ENCODE measurements at regions not wholly inside any gene's neighbourhood (a gene's known extent, or its start where the extent isn't known, plus 50 kb on each side); places are given as distances from the start of the nearest gene placed in this dataset.
A peak's percentile ranks its signal among the peaks of the same experiment; 100 is the strongest.
"Not testable (repeated sequence)": the region's sequence is repeated elsewhere in the genome, so short reads cannot be mapped to it uniquely, and the experiment has no call there.

GRCh38 chrY:19644889-19645638 lies 99.5 kb downstream of the KDM5D start:
- no peak for DNase-seq

DNA sequence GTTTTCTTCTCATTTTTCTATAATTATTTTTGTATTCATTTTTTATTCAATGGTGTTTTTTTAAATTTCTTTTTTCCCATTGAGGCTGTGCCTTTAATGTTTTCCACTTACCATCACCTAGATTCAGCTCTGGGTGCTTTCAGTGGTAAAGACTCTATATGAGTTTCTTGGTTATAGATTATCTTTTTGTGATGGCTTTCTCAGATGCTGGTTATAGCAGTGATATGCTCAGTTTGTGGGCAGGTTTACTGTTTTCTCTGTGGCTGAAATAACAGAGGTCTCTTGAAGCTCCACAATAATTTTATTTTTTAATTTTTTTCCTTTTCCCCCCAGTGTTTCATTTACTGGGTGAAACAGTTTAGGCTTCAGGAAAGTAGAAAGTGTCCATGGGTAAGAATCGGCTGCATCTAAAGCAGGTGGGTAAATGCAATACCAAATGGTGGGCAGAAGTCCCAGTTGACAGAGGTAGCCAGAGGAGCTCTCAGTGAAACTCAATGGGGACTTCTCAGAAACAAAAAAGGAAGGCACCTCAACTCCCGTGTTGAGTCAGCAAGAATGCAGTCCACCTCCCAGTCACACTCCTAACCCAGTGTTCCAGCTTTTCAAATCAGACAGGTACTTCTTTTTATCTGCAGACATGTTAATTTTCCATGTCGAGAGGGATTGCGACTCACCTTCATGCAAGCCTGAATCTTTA lies 106.7 kb downstream of the KDM5D start:
- no peak for DNase-seq

- DNase-seq, result no peak
These were observed 115.6 kb downstream of the KDM5D start for GRCh38 chrY:19628926-19629325.

- DNase-seq, result no peak
These were observed 122.1 kb downstream of the KDM5D start for GRCh38 chrY:19622392-19622791.

DNA sequence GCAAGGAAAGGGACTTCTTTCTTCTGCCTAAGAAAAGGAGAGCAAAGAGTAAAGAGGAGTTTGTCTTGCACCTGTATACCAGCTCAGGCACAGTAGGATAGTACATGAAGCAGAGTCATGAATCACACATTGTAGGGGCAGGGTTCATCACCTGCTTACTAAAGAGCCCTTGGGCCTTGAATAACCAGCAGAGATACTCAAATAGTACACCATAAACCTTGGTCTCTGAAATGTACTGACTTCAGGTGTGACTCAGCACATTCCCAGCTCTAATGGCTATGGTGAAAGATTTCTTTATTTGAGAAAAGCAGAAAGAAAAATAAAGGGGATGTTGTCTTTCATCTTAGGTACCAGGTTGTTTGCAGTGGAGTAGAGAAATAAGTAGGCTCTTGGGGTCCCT lies 122.8 kb downstream of the KDM5D start:
- no peak for DNase-seq

GRCh38 chrY:19601113-19601512 lies 143.4 kb downstream of the KDM5D start:
- no peak for DNase-seq

- no peak for DNase-seq
These were observed 143.8 kb downstream of the KDM5D start for GRCh38 chrY:19600711-19601110.

- no peak for DNase-seq
These were observed 154.3 kb downstream of the KDM5D start for GRCh38 chrY:19590235-19590634.

DNA sequence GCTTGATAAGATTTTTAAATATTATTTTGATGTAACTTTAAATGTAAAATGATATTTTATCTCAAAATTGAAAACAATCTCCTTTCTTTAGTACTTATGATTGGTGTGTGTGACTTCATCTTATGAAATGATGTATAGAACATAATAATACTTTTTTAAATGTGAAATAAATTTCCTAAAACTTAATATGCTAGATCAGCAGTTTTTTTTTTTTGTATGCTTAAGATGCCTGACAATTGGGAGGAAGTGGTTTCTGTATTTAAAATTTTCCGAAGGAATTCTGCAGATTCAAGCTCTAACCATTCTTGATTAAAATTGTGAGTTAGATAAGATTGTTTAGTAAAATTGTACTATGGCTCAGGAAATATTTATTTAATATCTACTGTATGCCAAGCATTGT lies 154.9 kb downstream of the KDM5D start:
- DNase-seq, result no peak

DNA sequence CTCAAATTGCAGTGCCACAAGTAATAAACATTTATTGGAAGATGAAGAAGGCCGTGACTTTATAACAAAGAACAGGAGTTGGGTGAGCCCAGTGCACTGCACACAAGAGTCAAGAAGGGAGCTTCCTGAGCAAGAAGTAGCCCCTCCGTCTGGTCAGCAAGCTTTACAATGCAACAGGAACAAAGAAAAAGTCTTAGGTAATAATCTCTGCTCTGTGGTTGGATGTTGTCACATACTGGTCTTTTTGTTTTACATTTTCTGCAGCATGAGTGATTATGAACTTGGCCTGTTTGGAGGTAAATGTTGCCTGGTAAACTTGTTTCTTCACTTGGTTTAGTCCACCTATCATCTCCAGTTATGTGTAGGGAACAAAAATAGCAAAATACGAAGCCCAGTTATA lies 157.2 kb downstream of the KDM5D start:
- no peak for DNase-seq

- not testable (repeated sequence) for DNase-seq
These were observed 163.5 kb downstream of the KDM5D start for GRCh38 chrY:19580990-19581389.

DNA sequence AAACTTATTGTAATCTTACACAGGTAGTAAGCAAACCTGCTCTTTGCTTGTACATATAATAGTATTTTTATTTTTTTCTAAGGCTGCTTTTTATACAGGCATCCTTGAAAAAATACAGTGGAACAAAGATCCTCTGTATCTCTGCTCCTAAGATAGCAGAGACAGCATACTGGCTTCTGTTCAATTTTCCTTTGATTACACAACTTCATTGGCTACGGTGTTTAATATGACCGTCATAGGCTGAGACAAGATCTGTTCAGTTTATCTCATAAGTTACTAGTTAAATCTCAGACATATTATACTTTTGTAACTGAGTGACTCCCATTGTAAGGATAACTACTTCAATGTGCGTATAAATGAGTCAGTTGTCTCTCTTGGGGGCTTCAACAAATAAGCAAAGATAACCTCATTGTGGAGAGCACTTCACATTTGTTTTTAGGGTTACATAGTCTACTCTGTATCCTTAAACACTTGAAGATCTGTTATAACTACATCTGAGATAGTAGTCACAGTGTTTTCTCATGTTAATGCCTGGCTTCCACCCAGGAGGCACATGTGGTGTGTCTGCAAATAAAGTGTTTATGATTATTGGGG lies 166.1 kb downstream of the KDM5D start:
- no peak for DNase-seq

GRCh38 chrY:19577250-19577649 lies 167.3 kb downstream of the KDM5D start:
- no peak for DNase-seq

DNA sequence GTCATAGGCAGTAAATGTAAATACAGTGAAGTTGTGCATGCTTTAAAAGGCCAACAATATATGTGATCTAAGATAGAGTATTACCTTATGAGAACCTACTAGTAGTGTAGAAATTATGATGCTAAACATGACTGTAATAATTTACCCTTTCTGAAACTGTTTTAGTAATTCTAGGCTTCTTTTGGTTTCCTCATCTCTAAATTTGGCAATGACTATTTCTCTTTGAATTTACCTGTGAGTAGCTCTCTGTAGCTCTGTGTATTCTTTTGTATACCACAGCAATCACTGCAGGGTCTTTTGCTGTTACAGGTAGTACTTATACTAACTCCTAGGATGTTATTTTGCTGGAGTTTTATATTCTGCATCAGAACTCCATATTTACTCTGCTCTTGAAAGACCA lies 169.6 kb downstream of the KDM5D start:
- DNase-seq, result no peak

DNA sequence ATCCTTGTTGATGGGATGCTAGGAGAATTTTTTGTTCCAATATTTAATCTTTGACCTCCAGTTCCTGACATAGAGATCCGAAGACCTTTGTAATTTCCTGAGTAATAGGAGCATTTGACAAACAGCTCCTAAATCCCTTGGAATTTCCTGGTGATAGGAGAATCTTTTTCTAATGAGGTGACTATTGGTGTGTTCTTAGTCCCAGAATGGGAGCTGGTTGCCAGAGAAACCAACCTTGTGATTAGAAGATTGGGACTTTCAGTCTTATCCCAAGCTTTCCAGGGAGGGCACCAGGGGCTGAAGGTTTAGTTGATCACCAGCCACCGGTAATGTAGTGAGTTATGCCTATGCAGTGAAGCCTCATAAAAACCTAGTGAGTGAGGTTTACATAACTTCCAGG lies 170.9 kb downstream of the KDM5D start:
- DNase-seq, result no peak

- no peak for DNase-seq
These were observed 173.5 kb downstream of the KDM5D start for GRCh38 chrY:19570999-19571398.

DNA sequence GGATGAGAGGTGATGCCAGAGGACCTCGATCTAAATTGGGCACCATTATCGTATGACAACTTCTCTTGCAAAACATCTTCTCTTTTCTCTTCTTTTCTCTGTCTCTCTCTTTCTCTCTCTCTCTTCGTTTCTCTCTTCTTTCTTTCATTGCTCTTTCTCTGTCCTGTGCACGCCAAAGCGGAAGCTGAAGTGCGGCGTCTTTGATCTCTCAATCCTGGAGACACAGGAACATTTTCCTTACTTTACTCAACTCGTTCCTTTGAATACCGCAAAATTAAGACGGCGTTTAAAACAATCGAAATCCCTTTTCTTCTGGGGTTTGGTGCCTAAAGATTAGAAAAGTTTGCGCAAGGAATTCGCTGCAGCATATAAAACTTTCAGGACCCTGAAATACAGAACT lies 176.6 kb downstream of the KDM5D start:
- no peak for DNase-seq

DNA sequence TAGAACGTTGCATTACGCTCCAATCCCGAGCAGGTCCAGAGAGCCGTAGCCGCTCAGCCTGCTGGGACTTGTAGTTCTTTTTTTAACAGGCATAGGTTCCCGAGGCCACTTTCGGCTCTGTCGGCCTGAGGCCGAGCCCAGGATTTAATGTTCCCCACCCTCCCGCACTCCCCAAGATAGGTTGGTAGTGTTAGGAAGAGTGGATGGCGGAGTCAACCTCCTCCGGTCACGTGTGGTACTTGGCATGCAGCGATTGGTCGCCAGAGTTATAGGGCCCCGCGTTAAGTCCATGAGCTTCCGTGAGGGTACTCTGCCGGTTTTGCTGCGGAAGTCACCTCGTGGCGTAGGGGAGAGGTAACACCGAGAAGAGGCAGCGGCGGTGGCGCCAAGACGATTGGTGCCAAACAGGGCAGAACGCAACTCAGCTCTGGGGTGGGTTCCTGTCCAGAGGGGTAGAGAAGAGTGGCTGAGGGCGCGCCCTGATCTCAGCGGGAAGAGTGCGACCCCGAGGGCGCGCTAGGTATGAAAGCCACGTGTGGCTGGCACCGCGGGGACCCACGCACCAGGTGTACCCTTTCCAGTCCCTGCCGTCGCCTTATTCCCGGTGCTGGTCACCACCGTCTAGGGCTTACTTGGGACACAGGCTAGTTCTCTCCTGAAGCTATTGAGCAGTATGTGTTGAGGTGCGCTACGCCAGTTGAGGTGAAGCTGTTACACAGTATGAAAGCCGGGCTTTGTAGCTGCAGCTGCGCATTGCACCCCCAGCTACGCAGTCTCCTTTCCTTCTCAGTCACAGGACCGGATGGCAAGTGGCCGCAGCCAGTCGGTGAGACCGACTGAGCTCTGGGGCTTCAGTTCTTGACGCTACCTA lies 177.2 kb downstream of the KDM5D start:
- peak; percentile 82 for DNase-seq

- no peak for DNase-seq
These were observed 185.4 kb downstream of the KDM5D start for GRCh38 chrY:19559161-19559560.

- DNase-seq, result no peak
These were observed 194.7 kb downstream of the KDM5D start for GRCh38 chrY:19549671-19550466.

DNA sequence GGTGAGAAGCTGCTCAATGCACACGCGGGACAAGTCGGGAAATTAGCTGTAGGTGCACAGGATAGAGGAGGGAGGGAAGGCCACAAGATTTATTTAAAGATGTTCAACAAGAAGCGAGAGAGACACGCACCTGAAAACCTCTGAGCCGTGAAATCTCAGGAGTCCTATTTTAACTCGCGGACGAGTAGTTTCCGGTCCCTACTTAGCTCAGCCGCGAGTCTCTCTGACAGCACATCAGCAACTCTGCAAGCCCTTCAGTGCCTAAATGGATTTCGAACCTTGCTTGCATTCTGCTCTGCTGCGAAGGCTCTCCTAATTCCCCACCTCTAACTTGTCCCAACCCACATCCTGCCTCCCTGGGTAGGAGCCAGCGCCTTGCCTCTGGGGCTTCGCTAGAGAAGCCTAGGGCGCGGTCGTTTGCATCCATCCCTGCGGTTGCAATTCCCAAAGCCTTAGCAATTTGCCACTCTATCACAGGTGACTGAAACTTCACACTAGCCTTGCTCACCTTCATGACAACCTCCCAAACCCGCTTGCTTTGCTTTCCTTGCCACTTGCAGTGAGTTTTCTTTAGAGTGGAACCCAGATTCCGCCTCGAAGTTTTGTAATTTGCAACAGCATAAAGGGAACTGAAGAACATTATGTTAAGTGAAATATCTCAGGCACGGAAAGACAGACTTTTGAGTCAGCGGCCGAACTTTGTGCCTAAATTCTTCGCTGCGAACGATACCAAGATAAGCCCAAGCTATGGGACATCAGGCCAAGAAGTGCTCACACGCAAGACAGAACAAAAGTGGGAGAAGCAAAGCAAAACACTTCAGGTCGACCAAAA lies 202.8 kb downstream of the KDM5D start:
- DNase-seq, result no peak
